GM19238 (cell line): ENCODE measurements at regions not wholly inside any gene's neighbourhood (a gene's known extent, or its start where the extent isn't known, plus 50 kb on each side); places are given as distances from the start of the nearest gene placed in this dataset.

Source experiments
- DNase-seq: peaks from one replicate; pipeline ENCODE4 v3.0.0; 2011; ENCODE audit warnings: low spot score; ENCODE audit not compliant: insufficient read length

GRCh38 chr13:63628310-63628709 is 2212.7 kb upstream of the PCDH20 start:
- no peak for DNase-seq

GRCh38 chr13:63625869-63626268 is 2210.2 kb upstream of the PCDH20 start:
- DNase-seq, result no peak

GRCh38 chr13:63614874-63615612 is 2199.4 kb upstream of the PCDH20 start:
- DNase-seq, result no peak

- no peak for DNase-seq
Measured at GRCh38 chr13:63607153-63607552, 2191.5 kb upstream of the PCDH20 start.

GRCh38 chr13:63605962-63606361 is 2190.3 kb upstream of the PCDH20 start:
- DNase-seq, result no peak

GRCh38 chr13:63605403-63605802 is 2189.8 kb upstream of the PCDH20 start:
- no peak for DNase-seq

- DNase-seq, result no peak
Measured at GRCh38 chr13:63595811-63596210, 2180.2 kb upstream of the PCDH20 start.

GRCh38 chr13:63586467-63586866 is 2170.8 kb upstream of the PCDH20 start:
- DNase-seq, result no peak

GRCh38 chr13:63578796-63579195 is 2163.1 kb upstream of the PCDH20 start:
- no peak for DNase-seq

- DNase-seq, result no peak
Measured at GRCh38 chr13:63567031-63567430, 2151.4 kb upstream of the PCDH20 start.

- no peak for DNase-seq
Measured at GRCh38 chr13:63554157-63554556, 2138.5 kb upstream of the PCDH20 start.

GRCh38 chr13:63551731-63552130 is 2136.1 kb upstream of the PCDH20 start:
- no peak for DNase-seq

GRCh38 chr13:63546524-63546923 is 2130.9 kb upstream of the PCDH20 start:
- no peak for DNase-seq

- no peak for DNase-seq
Measured at GRCh38 chr13:63542770-63543169, 2127.1 kb upstream of the PCDH20 start.

GRCh38 chr13:63541336-63541735 is 2125.7 kb upstream of the PCDH20 start:
- DNase-seq, result no peak

GRCh38 chr13:63540061-63540460 is 2124.4 kb upstream of the PCDH20 start:
- DNase-seq, result no peak

- no peak for DNase-seq
Measured at GRCh38 chr13:63517371-63517770, 2101.7 kb upstream of the PCDH20 start.

GRCh38 chr13:63516124-63516523 is 2100.5 kb upstream of the PCDH20 start:
- no peak for DNase-seq

- DNase-seq, result no peak
Measured at GRCh38 chr13:63514886-63515285, 2099.2 kb upstream of the PCDH20 start.

- no peak for DNase-seq
Measured at GRCh38 chr13:63512095-63512494, 2096.4 kb upstream of the PCDH20 start.

- DNase-seq, result no peak
Measured at GRCh38 chr13:63501702-63502101, 2086.1 kb upstream of the PCDH20 start.

GRCh38 chr13:63497601-63498000 is 2082.0 kb upstream of the PCDH20 start:
- DNase-seq, result no peak

GRCh38 chr13:63492604-63493003 is 2077.0 kb upstream of the PCDH20 start:
- no peak for DNase-seq

GRCh38 chr13:63490149-63490548 is 2074.5 kb upstream of the PCDH20 start:
- DNase-seq, result no peak
